ENCODE measurements at regions not wholly inside any gene's neighbourhood (a gene's known extent, or its start where the extent isn't known, plus 50 kb on each side); places are given as distances from the start of the nearest gene placed in this dataset.
"Not testable (repeated sequence)": the region's sequence is repeated elsewhere in the genome, so short reads cannot be mapped to it uniquely, and the experiment has no call there.

- no peak overlapping the region for H3K4me3 ChIP-seq (ENCODE audit: low read depth, low read length)
- CTCF ChIA-PET: no interaction called here
- POLR2A ChIA-PET: no interaction called here
- no peak for DNase-seq (ENCODE audit: low read depth)
- no peak for TF ChIP-seq CTCF (IDR thresholded peaks at IDR 0.05; ENCODE audit: insufficient read depth, low read depth, low read length)
- no peaks in the 10 kb centered on the region for H3K36me3 ChIP-seq (ENCODE audit: control insufficient read depth, insufficient read depth, low read length)
- H3K27me3 ChIP-seq (ENCODE audit: control insufficient read depth, insufficient read depth, low read length): no peaks in the 10 kb centered on the region
These were observed 139.4 kb upstream of the CDKN3 start for GRCh38 chr14:54257424-54257823.

GRCh38 chr14:54258382-54258781 lies 138.4 kb upstream of the CDKN3 start:
- H3K36me3 ChIP-seq (ENCODE audit: control insufficient read depth, insufficient read depth, low read length): no peaks in the 10 kb centered on the region
- no peak for DNase-seq (ENCODE audit: low read depth)
- ChIA-PET POLR2A (no interaction called here), CTCF (no interaction called here)
- no peak overlapping the region for H3K4me3 ChIP-seq (ENCODE audit: low read depth, low read length)
- TF ChIP-seq CTCF (IDR thresholded peaks at IDR 0.05; ENCODE audit: insufficient read depth, low read depth, low read length): no peak
- H3K27me3 ChIP-seq (ENCODE audit: control insufficient read depth, insufficient read depth, low read length): no peaks in the 10 kb centered on the region

GRCh38 chr14:54259821-54260220 lies 137.0 kb upstream of the CDKN3 start:
- H3K4me3 ChIP-seq (ENCODE audit: low read depth, low read length): no peak overlapping the region
- no peak for DNase-seq (ENCODE audit: low read depth)
- TF ChIP-seq CTCF (IDR thresholded peaks at IDR 0.05; ENCODE audit: insufficient read depth, low read depth, low read length): no peak
- CTCF ChIA-PET: interaction anchor here (1.0 kb wide), 1 partner anchor 71 kb away, joined by 3 read pairs; no protein-coding TSS in a partner anchor
- POLR2A ChIA-PET: no interaction called here
- no peaks in the 10 kb centered on the region for H3K36me3 ChIP-seq (ENCODE audit: control insufficient read depth, insufficient read depth, low read length)
- H3K27me3 ChIP-seq (ENCODE audit: control insufficient read depth, insufficient read depth, low read length): peaks cover 2% of the 10 kb centered on the region

- no peak for TF ChIP-seq CTCF (IDR thresholded peaks at IDR 0.05; ENCODE audit: insufficient read depth, low read depth, low read length)
- H3K36me3 ChIP-seq (ENCODE audit: control insufficient read depth, insufficient read depth, low read length): no peaks in the 10 kb centered on the region
- DNase-seq (ENCODE audit: low read depth): no peak
- H3K4me3 ChIP-seq (ENCODE audit: low read depth, low read length): no peak overlapping the region
- ChIA-PET CTCF (no interaction called here), POLR2A (no interaction called here)
- peaks cover 2% of the 10 kb centered on the region for H3K27me3 ChIP-seq (ENCODE audit: control insufficient read depth, insufficient read depth, low read length)
These were observed 135.5 kb upstream of the CDKN3 start for GRCh38 chr14:54261283-54261682.

- H3K27me3 ChIP-seq (ENCODE audit: control insufficient read depth, insufficient read depth, low read length); DNase-seq (ENCODE audit: low read depth); POLR2A ChIA-PET; H3K4me3 ChIP-seq (ENCODE audit: low read depth, low read length); H3K36me3 ChIP-seq (ENCODE audit: control insufficient read depth, insufficient read depth, low read length); CTCF ChIA-PET: not testable (repeated sequence)
These were observed 130.2 kb upstream of the CDKN3 start for GRCh38 chr14:54266616-54267015.

- ChIA-PET CTCF (no interaction called here), POLR2A (no interaction called here)
- H3K36me3 ChIP-seq (ENCODE audit: control insufficient read depth, insufficient read depth, low read length): no peaks in the 10 kb centered on the region
- no peak for TF ChIP-seq CTCF (IDR thresholded peaks at IDR 0.05; ENCODE audit: insufficient read depth, low read depth, low read length)
- peaks cover 6% of the 10 kb centered on the region for H3K27me3 ChIP-seq (ENCODE audit: control insufficient read depth, insufficient read depth, low read length)
- no peak overlapping the region for H3K4me3 ChIP-seq (ENCODE audit: low read depth, low read length)
- no peak for DNase-seq (ENCODE audit: low read depth)
These were observed 129.6 kb upstream of the CDKN3 start for GRCh38 chr14:54267172-54267571.

All from BJ (cell line).